IPS-NIHi7 (cell line): ENCODE measurements at regions not wholly inside any gene's neighbourhood (a gene's known extent, or its start where the extent isn't known, plus 50 kb on each side); places are given as distances from the start of the nearest gene placed in this dataset.
"Not testable (repeated sequence)": the region's sequence is repeated elsewhere in the genome, so short reads cannot be mapped to it uniquely, and the experiment has no call there.

Source experiments
- DNase-seq: peaks from one replicate; pipeline ENCODE4 v3.0.0; 2012; ENCODE audit warnings: mixed read lengths; ENCODE audit errors: extremely low spot score

- no peak for DNase-seq
These were observed 424.2 kb downstream of the PDGFC start for GRCh38 chr4:156547439-156547838.

- no peak for DNase-seq
These were observed 426.4 kb downstream of the PDGFC start for GRCh38 chr4:156545003-156545785.

- no peak for DNase-seq
These were observed 432.2 kb downstream of the PDGFC start for GRCh38 chr4:156539376-156539775.

- DNase-seq, result no peak
These were observed 432.8 kb downstream of the PDGFC start for GRCh38 chr4:156538651-156539257.

- no peak for DNase-seq
These were observed 433.4 kb downstream of the PDGFC start for GRCh38 chr4:156538210-156538609.

- DNase-seq, result no peak
These were observed 434.3 kb downstream of the PDGFC start for GRCh38 chr4:156537286-156537685.

GRCh38 chr4:156536661-156537060 is 434.9 kb downstream of the PDGFC start:
- DNase-seq, result no peak

GRCh38 chr4:156534205-156534604 is 437.4 kb downstream of the PDGFC start:
- DNase-seq, result no peak

- DNase-seq, result no peak
These were observed 443.4 kb downstream of the PDGFC start for GRCh38 chr4:156528216-156528615.

GRCh38 chr4:156527237-156527993 is 444.2 kb downstream of the PDGFC start:
- DNase-seq, result no peak

GRCh38 chr4:156523991-156524390 is 447.6 kb downstream of the PDGFC start:
- DNase-seq, result no peak

GRCh38 chr4:156523492-156523891 is 448.1 kb downstream of the PDGFC start:
- no peak for DNase-seq

- no peak for DNase-seq
These were observed 450.0 kb downstream of the PDGFC start for GRCh38 chr4:156521631-156522030.

- no peak for DNase-seq
These were observed 453.6 kb downstream of the PDGFC start for GRCh38 chr4:156517956-156518355.

GRCh38 chr4:156517546-156517945 is 454.1 kb downstream of the PDGFC start:
- no peak for DNase-seq

GRCh38 chr4:156516698-156517097 is 454.9 kb downstream of the PDGFC start:
- DNase-seq, result no peak

GRCh38 chr4:156515295-156515694 is 456.3 kb downstream of the PDGFC start:
- DNase-seq, result no peak

GRCh38 chr4:156512622-156513021 is 459.0 kb downstream of the PDGFC start:
- DNase-seq, result no peak

GRCh38 chr4:156509921-156510320 is 461.7 kb downstream of the PDGFC start:
- DNase-seq, result not testable (repeated sequence)

- DNase-seq, result peak; percentile 27
These were observed 466.2 kb downstream of the PDGFC start for GRCh38 chr4:156505341-156505955.

GRCh38 chr4:156503119-156503518 is 468.5 kb downstream of the PDGFC start:
- DNase-seq, result no peak

- DNase-seq, result no peak
These were observed 469.6 kb downstream of the PDGFC start for GRCh38 chr4:156501962-156502361.
